NCI-H526 treated with DMSO at 0.1 percent for 48 hours (cell line): ENCODE measurements at regions not wholly inside any gene's neighbourhood (a gene's known extent, or its start where the extent isn't known, plus 50 kb on each side); places are given as distances from the start of the nearest gene placed in this dataset.
"Not testable (repeated sequence)": the region's sequence is repeated elsewhere in the genome, so short reads cannot be mapped to it uniquely, and the experiment has no call there.

Source experiments
- DNase-seq: peaks from one replicate; lab custom pipeline; 2025; lab: John Stamatoyannopoulos, UW

DNA sequence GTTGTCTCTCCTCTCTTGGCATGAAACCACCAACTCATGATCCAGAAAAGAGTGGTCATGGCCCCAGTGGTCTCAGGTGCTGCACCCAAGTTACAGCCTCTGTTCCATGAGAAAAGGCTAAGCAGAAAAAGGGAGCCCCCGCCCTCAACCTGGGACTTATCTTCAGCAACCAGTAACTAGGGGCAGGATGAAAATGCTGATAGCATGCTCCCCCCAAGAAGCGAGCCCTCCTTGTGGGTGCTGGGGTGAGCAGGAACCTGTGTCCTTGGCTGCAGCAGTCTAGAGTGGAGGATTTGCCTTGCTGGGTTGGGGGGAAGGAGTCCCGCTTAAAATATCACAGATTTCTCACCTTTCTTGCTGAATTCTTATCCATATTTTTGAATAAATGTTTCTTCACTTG, 490.0 kb downstream of the SUCLG1 start:
- DNase-seq, result no peak

DNA sequence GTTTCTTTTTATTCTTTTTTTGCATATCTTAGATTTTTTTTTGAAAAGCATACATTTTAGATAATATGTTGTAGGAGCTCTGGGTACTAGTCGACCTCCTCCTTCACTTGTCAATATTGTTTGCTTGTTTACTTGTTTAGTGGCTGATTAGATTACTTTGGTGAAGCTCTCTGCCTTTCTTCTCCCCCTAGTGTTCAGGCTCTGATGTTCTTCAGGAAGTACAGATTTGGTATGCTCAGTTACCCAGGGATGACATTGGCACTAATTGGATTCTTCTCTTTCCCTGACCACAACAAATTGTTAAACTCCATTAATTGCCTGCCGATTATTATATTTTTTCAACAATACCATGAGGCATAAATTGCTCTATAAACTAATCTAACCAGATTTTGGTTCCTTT, 491.2 kb downstream of the SUCLG1 start:
- no peak for DNase-seq

DNA sequence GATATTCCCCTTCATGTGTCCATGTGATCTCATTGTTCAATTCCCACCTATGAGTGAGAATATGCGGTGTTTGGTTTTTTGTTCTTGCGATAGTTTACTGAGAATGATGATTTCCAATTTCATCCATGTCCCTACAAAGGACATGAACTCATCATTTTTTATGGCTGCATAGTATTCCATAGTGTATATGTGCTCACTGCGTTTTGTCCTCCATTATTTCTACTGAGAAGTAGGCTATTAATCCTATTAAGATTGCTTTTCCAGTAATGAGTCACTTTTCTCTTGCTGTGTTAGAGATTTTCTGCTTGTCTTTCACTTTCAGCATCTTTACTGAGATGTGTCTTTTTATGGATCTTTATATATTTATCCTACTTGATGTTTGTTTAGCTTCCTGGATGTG, 492.1 kb downstream of the SUCLG1 start:
- DNase-seq, result not testable (repeated sequence)

DNA sequence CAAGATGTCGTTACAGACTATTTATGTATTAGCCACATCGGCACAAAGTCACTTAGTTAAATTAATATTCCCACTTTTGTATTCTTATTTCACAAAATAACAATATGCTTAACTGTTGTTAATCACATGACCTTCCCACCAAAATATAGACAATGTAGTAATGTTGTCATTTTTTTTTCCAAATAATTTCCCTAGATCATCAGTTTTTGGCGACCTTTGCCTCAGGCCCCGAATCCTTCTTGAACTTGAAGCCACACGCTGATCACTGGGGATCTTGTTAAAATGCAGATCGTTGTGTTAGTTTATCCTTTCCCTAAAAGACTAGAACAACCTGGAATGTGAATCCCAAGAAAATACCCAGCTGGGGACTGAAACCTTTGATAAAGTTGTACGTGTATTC, 497.6 kb downstream of the SUCLG1 start:
- no peak for DNase-seq

DNA sequence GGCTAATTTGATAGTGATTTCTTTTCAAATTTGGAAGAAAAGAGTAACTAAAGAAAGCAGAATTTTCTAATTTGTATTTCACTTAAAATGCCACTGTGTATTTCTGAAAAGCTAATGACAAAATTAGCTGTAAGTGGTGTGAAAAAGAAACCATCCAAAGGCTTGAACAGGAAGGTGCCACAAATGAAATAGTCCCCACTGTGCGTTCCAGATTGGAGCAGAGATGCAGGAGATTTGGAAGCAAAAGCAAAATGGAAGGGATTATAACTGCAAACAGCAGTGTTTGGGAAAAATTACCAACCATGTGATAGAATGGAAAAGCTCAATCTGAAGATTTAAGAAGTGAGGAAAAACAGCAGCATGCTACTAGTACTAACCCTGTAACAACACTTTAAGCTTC, 498.7 kb downstream of the SUCLG1 start:
- no peak for DNase-seq

DNA sequence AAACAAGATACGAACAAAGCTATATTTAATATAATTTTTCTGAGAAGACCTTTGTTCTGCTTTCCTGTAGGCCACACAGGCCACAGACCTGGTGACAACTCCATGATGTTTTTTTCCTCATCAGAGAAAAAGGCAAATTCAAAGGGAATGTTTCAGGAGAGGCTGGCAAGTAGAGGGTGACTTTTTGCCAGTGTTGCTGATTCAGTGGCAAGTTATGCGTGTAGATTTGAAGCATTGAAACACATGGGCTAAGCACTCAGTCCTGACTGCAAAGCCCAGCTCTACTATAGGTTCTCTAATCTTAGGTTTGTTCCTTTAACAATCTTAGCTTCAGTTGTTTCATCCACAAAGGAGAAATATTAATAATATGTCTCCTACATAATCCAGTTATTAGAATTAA, 499.8 kb downstream of the SUCLG1 start:
- DNase-seq, result no peak

DNA sequence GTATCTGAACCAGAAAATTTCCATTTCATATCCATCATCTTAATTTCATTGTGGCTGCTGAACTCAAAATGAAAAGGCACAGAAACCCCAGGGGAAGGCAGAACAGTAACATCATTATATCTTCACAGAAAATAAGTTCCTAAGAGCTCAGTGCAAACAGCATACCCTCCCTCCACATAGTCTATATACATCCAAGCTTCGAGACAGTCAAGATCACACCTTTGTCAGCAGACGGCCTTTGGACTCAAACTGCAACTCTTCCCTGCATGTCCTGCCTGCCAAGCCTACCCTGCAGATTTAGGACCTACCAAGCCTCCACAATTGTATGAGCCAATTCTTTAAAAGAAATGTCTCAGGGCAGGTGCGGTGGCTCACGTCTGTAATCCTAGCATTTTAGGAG, 502.1 kb downstream of the SUCLG1 start:
- no peak for DNase-seq

DNA sequence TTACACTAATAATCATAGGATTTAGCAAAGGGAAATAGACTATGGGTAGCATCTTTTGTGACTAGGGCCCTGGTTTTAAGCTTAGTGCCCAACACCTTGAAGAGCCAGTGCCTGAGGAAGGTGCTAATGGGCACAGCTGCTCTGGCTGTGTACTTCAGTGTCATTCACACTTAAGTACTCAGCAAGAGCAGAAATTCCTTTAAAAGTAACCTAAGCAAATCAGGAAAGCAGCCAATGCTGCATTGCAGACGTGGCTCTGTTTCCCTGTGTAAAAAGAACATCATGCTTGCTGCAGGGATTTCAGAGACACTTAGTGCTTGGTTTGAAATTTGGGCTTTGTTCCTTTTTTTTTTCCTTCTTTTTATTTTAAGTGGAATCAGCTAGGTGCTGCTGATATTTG, 505.4 kb downstream of the SUCLG1 start:
- no peak for DNase-seq

DNA sequence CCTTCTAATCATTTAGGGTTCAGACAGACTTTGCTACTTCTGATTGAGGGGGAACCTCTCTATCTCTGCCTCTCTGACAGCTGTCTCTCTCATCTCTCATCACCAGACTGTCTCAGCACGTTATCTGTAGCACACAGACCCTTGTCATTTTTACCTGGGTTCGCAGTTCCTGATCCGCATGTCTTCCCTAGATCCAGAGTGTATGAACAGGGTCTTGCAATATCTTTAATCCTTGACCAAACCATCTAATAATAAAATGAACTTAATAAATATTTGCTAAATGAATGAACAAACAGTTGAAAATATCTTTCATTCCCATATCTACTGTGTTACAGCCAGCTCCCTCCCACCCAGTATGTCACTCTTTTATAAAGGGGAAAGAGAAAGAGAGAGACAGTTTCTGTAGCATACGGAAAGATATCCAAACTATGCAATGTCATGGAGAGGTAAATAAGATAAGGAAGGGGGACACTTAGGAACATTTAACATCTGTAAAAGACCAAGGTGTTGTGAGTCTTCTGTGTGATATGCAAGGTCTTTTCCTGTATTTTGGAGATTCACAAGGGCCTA, 507.6 kb downstream of the SUCLG1 start:
- DNase-seq, result no peak

DNA sequence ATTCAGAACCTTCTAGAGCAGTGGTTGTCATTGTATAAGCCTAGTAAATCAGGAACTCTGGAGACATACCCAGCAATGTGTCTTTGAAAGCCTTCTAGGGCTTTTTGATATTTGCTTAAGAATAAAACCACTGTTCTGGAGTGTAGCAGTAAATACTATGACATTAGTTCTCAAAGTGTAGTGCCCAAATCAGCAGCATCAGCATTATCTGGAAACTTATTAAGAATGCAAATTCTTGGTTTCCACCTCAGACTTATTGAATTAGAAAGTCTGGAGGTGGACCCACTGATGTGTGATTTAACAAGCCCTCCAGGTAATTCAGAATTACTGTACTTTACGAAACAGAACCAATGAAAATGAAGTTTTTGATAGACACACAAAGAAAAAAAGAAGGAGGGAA, 509.7 kb downstream of the SUCLG1 start:
- no peak for DNase-seq

DNA sequence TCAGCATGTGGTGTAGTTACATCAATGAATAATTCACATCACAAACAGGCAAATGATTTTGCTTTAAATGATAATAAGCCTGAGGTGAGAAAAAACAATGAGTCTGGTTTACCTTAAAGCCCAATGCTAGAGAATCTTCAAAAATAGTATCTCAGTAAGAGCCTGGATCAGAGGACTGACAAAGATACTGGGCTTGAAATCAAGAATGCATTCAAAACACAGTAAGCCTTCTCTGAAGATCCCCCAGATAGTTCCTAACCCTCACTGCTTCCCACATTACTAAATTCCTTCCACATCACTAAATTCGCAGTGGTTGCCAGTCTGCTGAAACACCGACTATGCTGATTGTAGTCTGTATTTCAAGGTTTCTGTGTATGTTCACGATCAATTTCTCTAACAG, 514.9 kb downstream of the SUCLG1 start:
- DNase-seq, result no peak

DNA sequence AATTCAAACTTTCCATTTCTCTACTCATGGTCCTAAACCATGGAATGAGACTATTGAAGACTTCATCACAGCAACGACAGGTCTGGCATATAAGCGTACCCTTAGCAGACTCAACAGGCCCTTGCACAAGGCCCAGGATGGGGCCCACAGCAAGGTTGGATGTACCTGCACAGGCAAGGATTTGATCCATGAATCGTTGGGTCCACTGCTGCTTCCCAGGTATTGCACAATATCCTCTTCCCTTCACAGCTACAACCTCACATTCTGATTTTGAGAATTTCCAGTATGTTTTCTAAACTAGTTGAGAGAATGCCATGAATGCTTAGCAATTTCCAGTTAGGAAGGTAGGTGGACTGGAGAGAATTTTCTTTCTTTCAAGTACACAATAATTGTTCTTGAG, 515.8 kb downstream of the SUCLG1 start:
- no peak for DNase-seq

DNA sequence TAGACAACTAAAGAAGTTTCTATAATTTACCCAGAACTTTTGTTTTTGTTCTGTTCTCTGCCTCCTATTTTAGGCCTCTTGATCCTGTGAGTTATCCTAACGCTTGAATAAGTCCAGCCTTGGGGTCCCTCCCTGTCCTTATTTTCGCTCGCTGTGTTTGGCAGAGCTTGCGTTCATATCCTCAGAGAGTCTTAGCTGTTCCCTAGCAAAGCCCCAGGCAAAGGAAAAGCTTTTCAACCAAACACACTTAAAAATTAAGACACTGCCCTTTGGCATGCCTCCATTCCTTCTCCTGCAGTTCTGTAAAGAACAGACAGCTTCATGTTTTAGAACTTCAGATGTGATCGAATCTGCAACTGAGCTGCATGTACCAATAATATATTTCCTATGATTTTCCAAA, 517.2 kb downstream of the SUCLG1 start:
- no peak for DNase-seq

DNA sequence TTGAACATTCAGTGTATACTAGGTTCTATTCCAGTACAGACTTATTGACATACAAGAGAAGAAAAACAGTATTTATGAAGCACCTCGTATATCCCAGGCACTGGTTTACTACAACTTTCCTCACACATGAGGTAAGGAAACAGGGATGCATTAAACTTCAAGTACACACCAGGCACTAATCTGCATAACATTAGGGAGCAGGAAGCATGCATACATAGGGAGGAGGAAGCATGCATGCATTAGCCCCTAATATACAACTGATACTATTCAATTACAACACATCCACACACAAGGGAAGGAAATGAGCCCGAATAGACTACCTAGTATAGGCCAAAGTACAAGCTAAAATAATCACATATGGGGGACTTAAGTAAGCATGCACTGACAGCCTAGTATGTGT, 525.3 kb downstream of the SUCLG1 start:
- DNase-seq, result no peak

DNA sequence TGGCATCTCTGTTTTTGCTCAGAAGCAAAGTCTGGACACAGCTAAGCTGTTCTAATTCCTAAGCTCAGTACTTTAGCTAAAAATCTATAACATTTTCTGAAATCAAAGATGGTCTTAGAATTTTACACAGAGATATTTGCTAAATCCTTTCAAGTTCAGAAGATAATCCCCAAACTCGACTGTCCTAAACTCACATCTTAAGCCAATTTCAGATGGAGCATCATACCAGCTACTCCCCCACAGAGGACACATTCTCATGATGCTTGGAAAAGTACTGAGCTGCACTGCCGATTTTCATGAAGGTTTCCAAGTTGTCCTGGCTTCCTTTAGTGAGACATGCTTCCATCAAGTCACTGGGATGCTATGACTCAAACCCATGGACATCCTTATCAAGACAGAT, 535.5 kb downstream of the SUCLG1 start:
- no peak for DNase-seq

DNA sequence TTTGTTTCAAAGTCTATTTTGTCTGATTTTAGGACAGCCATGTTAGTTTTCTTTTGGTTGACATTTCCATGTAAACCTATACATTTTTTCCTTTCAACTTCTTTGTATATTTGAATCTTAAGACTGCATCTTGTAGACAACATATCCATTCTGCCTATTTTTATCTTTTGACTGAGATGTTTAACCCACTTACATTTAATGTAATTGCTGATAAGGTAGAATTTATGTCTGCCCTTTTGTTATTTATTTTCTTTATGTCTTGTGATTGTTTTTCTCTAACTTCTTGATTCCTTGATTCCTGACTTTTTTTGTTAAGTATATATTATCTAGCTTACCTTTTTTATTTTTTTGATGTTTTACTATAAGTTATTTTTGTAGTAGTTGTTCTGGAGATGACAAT, 542.5 kb downstream of the SUCLG1 start:
- no peak for DNase-seq

DNA sequence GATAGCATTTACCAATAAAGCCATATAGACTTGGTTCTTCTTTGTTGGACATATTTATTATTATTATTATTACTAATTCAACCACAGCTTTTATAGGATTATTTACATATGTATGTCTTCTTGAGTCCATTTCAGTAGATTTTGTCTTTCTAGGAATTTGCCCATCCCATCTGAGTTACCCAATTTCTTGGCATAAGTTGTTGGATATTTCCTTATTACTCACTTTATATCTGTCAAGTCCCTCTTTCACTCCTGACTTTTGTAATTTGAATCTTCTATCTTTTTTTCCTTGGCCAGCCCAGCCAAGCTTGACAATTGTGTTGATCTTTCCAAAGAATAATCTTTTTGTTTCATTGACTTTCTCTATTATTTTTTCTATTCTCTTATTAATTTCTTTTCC, 543.7 kb downstream of the SUCLG1 start:
- no peak for DNase-seq

DNA sequence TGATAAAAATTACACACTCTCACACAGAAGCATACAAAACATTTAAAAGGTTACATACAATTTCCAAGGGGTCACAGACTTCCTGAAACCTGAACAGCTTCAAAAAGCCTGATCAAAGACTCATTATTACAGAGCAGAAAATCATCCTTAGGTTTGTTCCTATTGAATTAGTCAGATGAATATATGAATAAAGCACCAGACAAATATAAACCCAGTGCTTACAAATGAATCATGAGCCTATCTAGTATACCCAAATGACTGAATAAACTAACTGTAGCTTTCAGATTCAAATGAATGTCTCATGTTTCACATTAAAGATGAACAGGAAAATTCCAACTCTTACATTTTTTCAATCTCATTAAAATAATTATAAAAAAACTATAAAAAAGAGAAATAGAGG, 550.3 kb downstream of the SUCLG1 start:
- no peak for DNase-seq

DNA sequence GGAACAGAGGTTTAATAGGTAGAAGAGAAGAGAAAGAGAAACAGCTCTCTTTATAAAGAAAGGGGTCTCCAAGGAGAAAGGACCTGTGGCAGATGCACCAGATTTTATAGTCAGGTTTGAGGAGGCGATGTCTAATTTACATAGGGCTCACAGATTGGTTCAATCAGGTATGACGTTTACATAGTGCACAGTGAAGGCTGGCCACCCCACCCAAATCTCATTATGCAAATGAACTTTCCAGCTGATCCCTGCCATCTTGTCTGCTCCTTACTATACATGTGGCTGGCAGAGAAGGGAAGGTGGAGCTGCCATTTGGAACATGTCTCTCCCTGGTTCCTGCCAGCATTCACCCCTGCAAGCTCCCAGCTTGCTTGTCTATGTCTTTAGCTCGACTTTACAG, 557.8 kb downstream of the SUCLG1 start:
- DNase-seq, result no peak

DNA sequence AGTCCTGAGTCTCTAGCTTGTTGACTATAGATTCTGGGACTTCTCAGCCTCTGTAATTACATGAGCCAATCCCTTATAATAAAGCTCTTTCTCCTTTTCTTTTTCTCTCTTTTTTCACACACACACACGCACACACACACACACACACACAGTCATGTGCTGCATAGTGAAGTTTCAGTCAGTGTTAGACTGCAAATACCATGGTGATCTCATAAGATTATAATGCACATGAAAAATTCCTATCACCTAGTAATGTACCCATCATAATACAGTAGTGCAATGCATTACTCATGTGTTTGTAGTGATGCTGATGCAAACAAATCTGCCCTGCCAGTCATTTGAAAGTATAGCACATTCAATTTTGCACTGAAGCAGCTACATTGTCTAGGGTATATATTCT, 558.2 kb downstream of the SUCLG1 start:
- no peak for DNase-seq

DNA sequence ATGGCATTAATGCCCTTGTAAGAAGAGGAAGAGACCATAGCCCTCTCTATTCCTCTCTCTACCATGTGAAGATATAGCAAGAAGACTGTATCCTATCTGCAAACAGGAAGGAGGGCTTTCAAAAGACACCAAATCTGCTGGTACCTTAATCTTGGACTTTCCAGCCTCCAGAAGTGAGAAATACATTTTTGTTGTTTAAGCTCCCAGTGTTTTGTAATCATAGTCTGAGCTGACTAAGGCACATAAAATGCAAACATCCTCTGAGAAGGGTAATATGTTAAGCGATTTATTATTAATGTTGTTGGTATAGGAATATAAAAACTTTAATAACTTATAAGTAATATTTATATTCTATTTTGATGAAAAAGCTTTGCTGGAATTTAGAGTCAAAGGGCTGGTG, 559.8 kb downstream of the SUCLG1 start:
- DNase-seq, result no peak

DNA sequence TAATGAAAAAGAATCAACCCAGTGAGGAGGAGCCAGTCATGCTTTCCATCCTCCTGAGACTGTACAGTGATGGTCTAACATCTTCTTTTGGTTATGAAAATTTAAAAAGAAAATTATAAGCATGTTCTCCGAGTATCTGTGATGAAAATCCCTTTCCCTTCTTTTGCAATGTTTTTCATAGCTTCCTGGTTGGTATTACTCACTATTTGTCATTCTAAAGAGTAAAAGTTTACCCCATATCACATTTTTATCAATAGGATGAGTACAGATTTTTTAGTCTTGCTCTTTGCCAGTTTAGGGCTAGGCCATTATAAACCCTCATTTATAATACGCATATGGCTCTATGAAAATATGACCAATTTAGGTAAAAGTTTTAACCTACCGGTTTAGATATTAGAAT, 564.1 kb downstream of the SUCLG1 start:
- DNase-seq, result no peak

DNA sequence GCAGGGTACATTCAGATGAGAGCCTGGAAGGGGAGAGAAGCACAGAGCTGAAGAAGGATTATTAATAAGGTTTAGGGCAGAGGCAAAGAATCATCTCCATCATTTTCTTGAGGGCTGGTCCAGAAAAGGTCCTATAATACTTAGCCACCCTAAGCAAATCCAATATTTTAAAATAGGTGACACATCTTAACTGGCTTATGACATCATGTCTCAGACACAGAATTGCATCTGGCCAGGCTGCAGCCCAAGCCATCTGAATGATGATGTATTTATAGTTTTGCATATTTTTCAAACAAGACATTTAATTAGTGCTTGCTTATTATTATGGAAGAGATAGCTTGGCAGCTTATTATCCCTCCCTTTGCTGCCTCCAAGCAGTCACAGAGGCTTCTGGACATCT, 571.3 kb downstream of the SUCLG1 start:
- DNase-seq, result no peak

DNA sequence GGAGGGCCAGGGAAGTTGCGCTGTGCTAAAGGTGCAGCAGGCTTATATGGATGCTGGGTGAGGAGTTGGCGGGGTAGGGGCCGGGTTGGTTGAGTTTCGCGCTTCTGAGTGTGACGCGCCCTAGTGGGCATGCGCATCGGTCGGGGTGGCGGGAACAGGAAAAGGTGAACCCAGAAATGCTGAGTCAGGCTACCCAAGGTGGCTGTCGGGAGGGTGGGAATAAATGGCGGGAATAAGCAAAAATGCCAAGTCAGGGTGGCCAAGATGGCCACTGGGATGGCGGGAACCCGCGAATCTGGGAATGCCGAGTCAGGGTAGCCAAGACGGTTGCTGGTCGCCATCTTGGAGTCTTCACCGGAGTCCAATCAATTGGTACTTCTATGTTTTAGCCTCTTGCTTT, 580.0 kb downstream of the SUCLG1 start:
- no peak for DNase-seq

DNA sequence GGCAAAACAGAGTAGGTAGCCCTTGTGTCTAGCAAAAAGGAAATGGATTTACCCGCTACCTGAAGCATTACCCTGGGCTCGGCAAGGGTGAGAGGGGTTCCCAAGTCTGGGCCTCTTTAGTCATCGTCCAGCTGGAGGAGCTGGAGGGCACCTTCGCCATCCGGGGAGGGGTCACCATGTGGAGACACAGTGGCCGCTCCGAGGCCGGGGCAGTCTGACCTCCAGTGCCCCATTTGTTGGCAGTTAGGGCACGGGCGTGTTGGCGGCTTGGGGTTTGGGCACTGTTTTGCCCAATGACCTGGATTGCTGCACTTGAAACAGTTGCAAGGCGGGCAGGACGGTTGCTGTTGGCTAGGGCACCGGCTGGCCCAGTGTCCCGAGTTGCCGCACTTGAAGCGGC, 581.8 kb downstream of the SUCLG1 start:
- DNase-seq, result not testable (repeated sequence)
